Dedifferentiated amniotic fluid mesenchymal stem cell (primary cell): ENCODE measurements at regions not wholly inside any gene's neighbourhood (a gene's known extent, or its start where the extent isn't known, plus 50 kb on each side); places are given as distances from the start of the nearest gene placed in this dataset.
A peak's percentile ranks its signal among the peaks of the same experiment; 100 is the strongest.

Experiments used
- DNase-seq: peaks from one replicate; pipeline ENCODE4 v3.0.0-alpha.2; 2016; ENCODE audit errors: extremely low spot score

- no peak for DNase-seq
Measured at GRCh38 chr6:147075381-147075780, 128.8 kb upstream of the STXBP5 start.

- DNase-seq: no peak
Measured at GRCh38 chr6:147077251-147077650, 127.0 kb upstream of the STXBP5 start.

- DNase-seq: no peak
Measured at GRCh38 chr6:147078106-147078505, 126.1 kb upstream of the STXBP5 start.

GRCh38 chr6:147078602-147079001 is 125.6 kb upstream of the STXBP5 start:
- DNase-seq: no peak

DNA sequence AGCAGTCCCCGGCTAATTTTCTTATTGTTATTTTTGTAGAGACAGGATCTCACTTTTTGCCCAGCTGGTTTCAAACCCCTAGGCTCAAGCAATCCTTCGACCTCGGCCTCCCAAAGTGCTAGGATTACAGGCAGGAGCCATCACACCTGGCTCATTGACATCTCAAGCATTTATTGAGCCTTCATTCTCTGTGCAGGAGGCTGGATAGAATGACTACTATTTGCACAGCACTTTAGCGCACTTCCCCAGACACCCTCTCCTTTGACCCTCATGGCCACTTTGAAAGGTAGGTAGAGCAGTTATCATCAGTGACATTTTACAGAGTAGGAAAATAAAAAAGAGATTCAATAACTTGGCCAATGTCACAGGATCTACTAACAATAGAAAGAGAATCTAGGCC is 124.0 kb upstream of the STXBP5 start:
- DNase-seq: no peak

- no peak for DNase-seq
Measured at GRCh38 chr6:147081076-147081609, 123.1 kb upstream of the STXBP5 start.

GRCh38 chr6:147087641-147088040 is 116.6 kb upstream of the STXBP5 start:
- peak; percentile 51 for DNase-seq

- no peak for DNase-seq
Measured at GRCh38 chr6:147088861-147089260, 115.4 kb upstream of the STXBP5 start.

DNA sequence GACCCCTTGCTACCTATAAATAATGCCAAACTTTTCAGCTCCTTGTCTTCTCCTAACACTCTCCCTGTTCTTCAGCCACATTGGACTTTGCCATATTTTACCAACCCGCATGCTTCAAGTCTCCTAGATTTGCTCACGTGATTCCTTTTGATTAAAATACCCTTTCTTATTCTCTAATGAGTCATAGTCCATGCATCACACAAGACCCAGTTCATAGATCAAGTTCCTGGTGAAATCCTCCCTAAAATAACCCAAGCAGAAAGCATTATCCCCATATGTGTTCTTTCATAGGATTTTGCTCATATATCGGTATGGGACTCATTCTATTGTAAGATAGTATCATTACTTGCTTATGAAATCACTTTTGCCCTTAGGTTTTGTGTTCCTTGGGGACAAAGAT is 108.9 kb upstream of the STXBP5 start:
- DNase-seq: no peak

- peak; percentile 84 for DNase-seq
Measured at GRCh38 chr6:147099974-147100373, 104.2 kb upstream of the STXBP5 start.

DNA sequence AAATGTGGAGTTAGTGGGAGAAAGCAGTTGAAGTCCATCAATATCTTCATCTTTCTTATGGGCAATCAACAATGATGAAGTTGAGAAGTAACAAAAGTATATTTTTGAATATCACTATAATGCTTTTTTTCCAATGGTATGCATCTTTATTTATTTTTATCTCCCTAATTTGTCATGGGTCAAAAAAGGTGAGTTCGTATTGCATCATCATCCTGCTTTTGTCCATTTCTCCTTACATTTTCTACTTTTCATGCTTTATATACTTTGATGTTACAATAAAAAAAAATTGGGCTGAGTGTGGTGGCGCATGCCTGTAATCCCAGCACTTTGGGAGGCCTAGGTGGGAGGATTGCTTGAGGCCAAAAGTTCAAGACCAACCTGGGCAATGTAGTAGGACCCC is 101.2 kb upstream of the STXBP5 start:
- DNase-seq: no peak

DNA sequence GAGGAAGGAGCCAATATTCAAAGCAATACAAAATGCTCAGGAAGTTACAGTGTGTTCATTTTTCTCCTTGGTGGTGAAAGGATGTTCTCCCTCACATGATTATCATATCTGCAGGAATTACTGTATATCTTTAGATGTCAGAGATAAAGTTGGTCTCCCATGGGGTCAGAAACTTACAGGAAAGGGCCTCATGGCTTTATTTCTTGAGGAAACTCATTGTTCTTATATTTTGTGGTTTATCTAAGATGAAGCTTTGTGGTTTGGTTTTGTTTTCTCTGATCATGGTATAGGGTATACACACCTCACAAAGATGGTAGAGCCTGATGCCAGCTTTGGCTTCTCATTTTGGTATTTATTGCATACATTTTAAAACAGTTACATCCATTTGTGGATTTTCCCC is 100.5 kb upstream of the STXBP5 start:
- DNase-seq: no peak

- no peak for DNase-seq
Measured at GRCh38 chr6:147105786-147106185, 98.4 kb upstream of the STXBP5 start.

DNA sequence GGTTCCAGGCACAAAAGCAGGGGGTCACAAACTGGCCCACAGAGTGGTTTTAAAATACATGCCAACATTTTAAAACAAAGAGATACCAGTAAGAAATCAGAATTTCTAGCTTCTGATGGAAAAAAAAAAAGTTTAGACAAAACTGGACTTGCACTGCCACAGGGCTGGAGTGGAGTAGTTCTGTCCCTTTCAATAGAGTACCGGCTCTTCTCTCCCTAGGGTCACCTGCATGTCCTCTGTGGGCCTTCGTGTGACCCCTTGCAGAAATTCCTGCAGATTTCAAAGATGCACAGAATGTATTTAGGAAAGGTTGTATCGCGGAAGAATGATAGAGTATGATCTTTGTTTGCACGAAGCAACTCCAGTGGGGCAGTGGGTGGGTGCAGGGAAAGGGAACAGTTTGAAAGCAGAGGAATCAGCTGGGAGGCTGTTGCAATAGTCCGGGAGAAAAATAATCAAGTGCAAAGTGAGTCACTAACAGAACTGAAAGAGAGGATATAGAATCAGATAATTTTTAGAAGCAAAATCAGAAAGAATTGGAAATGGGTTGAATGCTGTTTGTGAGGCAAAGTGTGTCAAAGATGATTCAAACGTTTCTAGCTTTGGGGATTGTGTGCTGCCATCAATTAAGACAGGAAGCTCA is 97.3 kb upstream of the STXBP5 start:
- DNase-seq: peak; percentile 45

DNA sequence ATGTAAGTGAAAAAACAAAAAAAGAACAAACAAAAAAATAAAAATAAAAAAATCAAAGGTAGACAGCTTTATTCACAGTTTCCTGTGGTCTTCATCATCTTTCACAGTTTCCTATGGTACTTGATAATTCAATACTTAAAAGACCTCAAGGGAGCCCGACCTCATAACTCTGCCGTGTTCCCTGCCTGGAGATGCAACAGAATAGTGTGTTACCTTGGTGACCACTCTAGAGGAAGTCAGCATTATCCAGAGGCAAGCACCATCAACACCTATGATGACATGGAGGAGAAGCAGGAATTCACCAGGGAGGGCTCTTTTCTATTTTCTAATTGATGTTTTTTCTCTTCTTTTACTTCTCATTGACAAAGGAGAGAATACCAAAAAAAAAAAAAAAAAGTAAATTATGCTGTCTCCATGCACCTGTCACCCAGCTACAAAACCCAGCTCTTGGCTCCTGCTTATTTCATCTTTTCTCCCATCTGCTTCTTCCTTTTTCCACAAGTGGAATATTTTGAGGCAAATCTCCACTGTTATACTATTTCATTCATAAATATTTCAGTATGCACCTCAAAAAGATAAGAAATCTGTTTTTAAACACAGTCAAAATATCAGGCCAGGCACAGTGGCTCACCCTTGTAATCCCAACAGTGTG is 95.8 kb upstream of the STXBP5 start:
- no peak for DNase-seq

GRCh38 chr6:147109707-147110106 is 94.5 kb upstream of the STXBP5 start:
- DNase-seq: no peak

- no peak for DNase-seq
Measured at GRCh38 chr6:147116056-147116455, 88.2 kb upstream of the STXBP5 start.

- DNase-seq: no peak
Measured at GRCh38 chr6:147117011-147117410, 87.2 kb upstream of the STXBP5 start.

GRCh38 chr6:147117580-147117979 is 86.6 kb upstream of the STXBP5 start:
- peak; percentile 54 for DNase-seq

GRCh38 chr6:147119310-147119709 is 84.9 kb upstream of the STXBP5 start:
- DNase-seq: no peak

DNA sequence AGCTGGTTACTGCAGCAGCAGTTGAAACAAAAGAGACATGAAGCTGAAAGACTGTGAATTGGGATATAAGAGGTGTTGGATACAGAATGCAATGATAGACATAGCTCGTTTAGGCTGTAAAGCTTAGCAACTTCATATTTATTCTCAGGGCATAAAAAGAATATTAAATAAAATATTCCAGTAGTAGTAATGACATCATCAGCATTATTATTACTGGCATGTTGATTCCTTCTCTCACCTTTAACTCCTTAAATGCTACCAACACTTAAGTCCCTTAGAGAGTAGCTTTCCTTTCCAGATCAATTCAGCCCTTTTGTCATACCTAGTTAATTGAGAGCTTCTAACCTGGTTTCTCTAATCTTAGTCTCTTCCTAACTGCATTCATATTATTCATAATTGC is 81.4 kb upstream of the STXBP5 start:
- no peak for DNase-seq

DNA sequence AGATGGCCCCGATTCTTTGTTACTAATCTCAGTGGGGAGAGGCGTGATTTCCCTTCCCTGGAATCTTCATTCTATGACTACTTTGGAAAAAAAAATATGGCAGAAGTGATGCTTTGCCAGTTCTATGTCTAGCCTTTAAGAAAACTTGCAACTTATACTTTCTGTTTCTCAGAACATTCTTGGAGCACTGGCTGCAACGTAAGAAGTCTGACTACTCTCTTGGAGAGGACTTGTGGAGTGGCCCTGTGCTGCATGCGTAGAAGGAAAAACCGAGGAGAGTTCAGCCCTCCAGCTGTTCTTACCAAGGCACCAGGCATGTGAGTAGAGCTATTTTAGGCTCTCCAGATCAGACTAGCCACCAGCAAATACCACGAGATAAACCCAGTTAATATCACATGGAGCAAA is 77.6 kb upstream of the STXBP5 start:
- DNase-seq: no peak

DNA sequence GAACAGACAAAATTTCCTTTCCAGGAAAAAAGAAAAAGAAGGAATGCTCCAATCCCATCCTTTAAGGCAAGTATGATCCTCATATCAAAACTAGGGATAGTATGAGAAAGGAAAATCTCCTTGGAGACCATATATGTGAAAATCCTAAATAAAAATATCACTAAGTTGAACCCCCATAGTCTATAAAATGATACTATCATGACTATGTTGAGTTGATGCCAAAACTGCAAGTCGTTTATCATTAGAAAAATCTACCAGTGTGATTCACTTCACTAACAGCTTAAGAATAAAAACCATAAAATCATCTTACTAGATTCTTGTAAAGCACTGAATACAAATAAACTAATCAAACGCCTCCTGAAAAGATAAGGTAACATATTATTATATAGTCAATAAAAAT is 76.6 kb upstream of the STXBP5 start:
- DNase-seq: no peak

DNA sequence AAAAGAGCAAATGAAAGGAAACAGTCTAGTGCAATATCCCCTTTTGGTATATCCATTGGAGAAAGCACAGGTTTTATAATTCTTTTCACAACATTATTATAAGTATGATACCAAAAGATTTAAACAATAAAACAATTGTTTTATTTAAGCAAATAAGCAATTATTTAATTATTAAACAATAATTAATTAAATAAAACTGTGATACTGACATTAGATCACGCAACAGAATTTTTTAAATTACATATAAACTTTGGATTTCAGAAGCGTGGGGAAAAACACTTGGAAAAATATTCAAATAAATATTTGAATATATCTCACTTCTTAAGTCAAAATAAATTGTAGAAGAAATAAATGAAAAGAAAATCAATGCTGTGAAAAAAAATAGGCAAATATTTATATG is 76.2 kb upstream of the STXBP5 start:
- no peak for DNase-seq
